Progenitor cell of endocrine pancreas (in vitro differentiated cells): ENCODE measurements at regions not wholly inside any gene's neighbourhood (a gene's known extent, or its start where the extent isn't known, plus 50 kb on each side); places are given as distances from the start of the nearest gene placed in this dataset.
"Not testable (repeated sequence)": the region's sequence is repeated elsewhere in the genome, so short reads cannot be mapped to it uniquely, and the experiment has no call there.

Experiments
- DNase-seq: peaks from one replicate; pipeline ENCODE4 v3.0.0; 2021; ENCODE audit warnings: low spot score; ENCODE audit not compliant: unreplicated experiment
- H3K27ac Mint-ChIP-seq: 2 replicates; pipeline ENCODE4 v1.8.0; 2021; ENCODE audit warnings: mild to moderate bottlenecking, moderate library complexity, mixed read lengths
- H3K27me3 Mint-ChIP-seq: 2 replicates; pipeline ENCODE4 v1.8.0; 2021; ENCODE audit warnings: mixed read lengths
- H3K36me3 Mint-ChIP-seq: 2 replicates; pipeline ENCODE4 v1.8.0; 2022; ENCODE audit warnings: mixed read lengths; ENCODE audit not compliant: insufficient read depth
- H3K4me1 Mint-ChIP-seq: 2 replicates; pipeline ENCODE4 v1.8.0; 2021; ENCODE audit warnings: low read depth, mixed read lengths
- H3K4me3 Mint-ChIP-seq: 2 replicates; pipeline ENCODE4 v1.8.0; 2021; ENCODE audit warnings: low read depth, mild to moderate bottlenecking, moderate library complexity, mixed read lengths
- H3K9me3 Mint-ChIP-seq: 2 replicates; pipeline ENCODE4 v1.8.0; 2021; ENCODE audit warnings: low read depth, mixed read lengths

- DNase-seq, H3K9me3 Mint-ChIP-seq, H3K36me3 Mint-ChIP-seq, H3K27me3 Mint-ChIP-seq, H3K27ac Mint-ChIP-seq, H3K4me3 Mint-ChIP-seq, H3K4me1 Mint-ChIP-seq: not testable (repeated sequence)
These were observed 113.9 kb upstream of the OR4F16 start for GRCh38 chr1:800397-800796.

GRCh38 chr1:804378-805115 lies 118.1 kb upstream of the OR4F16 start:
- DNase-seq, H3K4me3 Mint-ChIP-seq, H3K36me3 Mint-ChIP-seq, H3K27me3 Mint-ChIP-seq, H3K4me1 Mint-ChIP-seq, H3K9me3 Mint-ChIP-seq, H3K27ac Mint-ChIP-seq: not testable (repeated sequence)

GRCh38 chr1:805310-805709 lies 118.4 kb upstream of the SAMD11 start:
- not testable (repeated sequence) for H3K27ac Mint-ChIP-seq, H3K36me3 Mint-ChIP-seq, H3K9me3 Mint-ChIP-seq, DNase-seq, H3K4me3 Mint-ChIP-seq, H3K27me3 Mint-ChIP-seq, H3K4me1 Mint-ChIP-seq

GRCh38 chr1:807066-807465 lies 116.7 kb upstream of the SAMD11 start:
- not testable (repeated sequence) for H3K4me1 Mint-ChIP-seq, H3K27me3 Mint-ChIP-seq, H3K9me3 Mint-ChIP-seq, H3K36me3 Mint-ChIP-seq, DNase-seq, H3K27ac Mint-ChIP-seq, H3K4me3 Mint-ChIP-seq

- H3K4me1 Mint-ChIP-seq, H3K9me3 Mint-ChIP-seq, H3K4me3 Mint-ChIP-seq, DNase-seq, H3K27ac Mint-ChIP-seq, H3K27me3 Mint-ChIP-seq, H3K36me3 Mint-ChIP-seq: not testable (repeated sequence)
These were observed 115.9 kb upstream of the SAMD11 start for GRCh38 chr1:807699-808390.

GRCh38 chr1:810949-811348 lies 112.8 kb upstream of the SAMD11 start:
- not testable (repeated sequence) for H3K4me3 Mint-ChIP-seq

GRCh38 chr1:812535-813127 lies 111.1 kb upstream of the SAMD11 start:
- not testable (repeated sequence) for H3K36me3 Mint-ChIP-seq, H3K4me3 Mint-ChIP-seq, DNase-seq, H3K27me3 Mint-ChIP-seq, H3K4me1 Mint-ChIP-seq, H3K9me3 Mint-ChIP-seq, H3K27ac Mint-ChIP-seq

More at GRCh38 chr1:810949-811348, 112.8 kb upstream of the SAMD11 start:
- H3K4me1 Mint-ChIP-seq, H3K9me3 Mint-ChIP-seq, H3K36me3 Mint-ChIP-seq, DNase-seq, H3K27me3 Mint-ChIP-seq, H3K27ac Mint-ChIP-seq: not testable (repeated sequence)

- DNase-seq, H3K36me3 Mint-ChIP-seq, H3K27me3 Mint-ChIP-seq, H3K4me3 Mint-ChIP-seq, H3K9me3 Mint-ChIP-seq, H3K4me1 Mint-ChIP-seq, H3K27ac Mint-ChIP-seq: not testable (repeated sequence)
These were observed 109.2 kb upstream of the SAMD11 start for GRCh38 chr1:814543-814942.

GRCh38 chr1:815147-815922 lies 108.4 kb upstream of the SAMD11 start:
- not testable (repeated sequence) for H3K36me3 Mint-ChIP-seq, H3K27ac Mint-ChIP-seq, H3K4me3 Mint-ChIP-seq, H3K9me3 Mint-ChIP-seq, DNase-seq, H3K4me1 Mint-ChIP-seq, H3K27me3 Mint-ChIP-seq

- not testable (repeated sequence) for H3K36me3 Mint-ChIP-seq, H3K27ac Mint-ChIP-seq, H3K4me1 Mint-ChIP-seq, H3K9me3 Mint-ChIP-seq, DNase-seq, H3K4me3 Mint-ChIP-seq, H3K27me3 Mint-ChIP-seq
These were observed 106.6 kb upstream of the SAMD11 start for GRCh38 chr1:817071-817599.

GRCh38 chr1:817658-818617 lies 105.8 kb upstream of the SAMD11 start:
- not testable (repeated sequence) for H3K9me3 Mint-ChIP-seq, H3K27ac Mint-ChIP-seq, DNase-seq, H3K4me3 Mint-ChIP-seq, H3K36me3 Mint-ChIP-seq, H3K27me3 Mint-ChIP-seq, H3K4me1 Mint-ChIP-seq
